ENCODE measurements at regions not wholly inside any gene's neighbourhood (a gene's known extent, or its start where the extent isn't known, plus 50 kb on each side); places are given as distances from the start of the nearest gene placed in this dataset.

DNA sequence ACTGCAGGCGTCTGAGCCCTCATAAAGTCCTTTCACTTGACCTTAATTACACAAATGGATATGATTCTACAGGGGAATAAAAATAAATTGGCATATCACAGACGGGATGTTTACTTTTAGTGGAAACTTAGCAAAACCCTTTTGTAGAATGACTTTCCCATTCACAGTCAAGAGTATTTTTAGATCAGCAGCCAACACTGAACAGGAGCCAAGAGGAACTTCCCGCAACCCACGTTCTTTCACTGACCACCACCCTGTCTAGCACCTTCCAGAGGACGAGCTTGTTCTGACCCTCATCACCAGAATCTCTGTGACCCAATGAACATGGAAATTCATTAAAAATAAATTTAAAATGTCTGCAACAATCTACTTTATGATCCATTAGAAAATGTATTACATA, 119.0 kb upstream of the SNTG2 start:
- TF ChIP-seq, protein P1, sequence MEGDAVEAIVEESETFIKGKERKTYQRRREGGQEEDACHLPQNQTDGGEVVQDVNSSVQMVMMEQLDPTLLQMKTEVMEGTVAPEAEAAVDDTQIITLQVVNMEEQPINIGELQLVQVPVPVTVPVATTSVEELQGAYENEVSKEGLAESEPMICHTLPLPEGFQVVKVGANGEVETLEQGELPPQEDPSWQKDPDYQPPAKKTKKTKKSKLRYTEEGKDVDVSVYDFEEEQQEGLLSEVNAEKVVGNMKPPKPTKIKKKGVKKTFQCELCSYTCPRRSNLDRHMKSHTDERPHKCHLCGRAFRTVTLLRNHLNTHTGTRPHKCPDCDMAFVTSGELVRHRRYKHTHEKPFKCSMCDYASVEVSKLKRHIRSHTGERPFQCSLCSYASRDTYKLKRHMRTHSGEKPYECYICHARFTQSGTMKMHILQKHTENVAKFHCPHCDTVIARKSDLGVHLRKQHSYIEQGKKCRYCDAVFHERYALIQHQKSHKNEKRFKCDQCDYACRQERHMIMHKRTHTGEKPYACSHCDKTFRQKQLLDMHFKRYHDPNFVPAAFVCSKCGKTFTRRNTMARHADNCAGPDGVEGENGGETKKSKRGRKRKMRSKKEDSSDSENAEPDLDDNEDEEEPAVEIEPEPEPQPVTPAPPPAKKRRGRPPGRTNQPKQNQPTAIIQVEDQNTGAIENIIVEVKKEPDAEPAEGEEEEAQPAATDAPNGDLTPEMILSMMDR (IDR thresholded peaks at IDR 0.05; ENCODE audit: control extremely low read depth in 1 of 3, insufficient read depth in 1 of 3, low read depth in 1 of 3, low read length in 3 of 3): no peak
- TF ChIP-seq JUND (IDR thresholded peaks at IDR 0.05; ENCODE audit: low read length) (no peak), MAFK (IDR thresholded peaks at IDR 0.05; ENCODE audit: low read depth, low read length) (no peak), POLR2AphosphoS5 (IDR thresholded peaks at IDR 0.05; ENCODE audit: low read depth, low read length) (no peak), GTF2F1 (IDR thresholded peaks at IDR 0.05; ENCODE audit: borderline replicate concordance, low read depth, low read length) (no peak), CBX8 (IDR thresholded peaks at IDR 0.05; ENCODE audit: borderline replicate concordance, low read depth, low read length) (no peak), POLR2A (IDR thresholded peaks at IDR 0.05; ENCODE audit: control extremely low read depth in 1 of 2, low read depth in 2 of 2, low read length in 2 of 2) (no peak), ASH2L (IDR thresholded peaks at IDR 0.05; ENCODE audit: low read length) (no peak), EGR1 (IDR thresholded peaks at IDR 0.05; ENCODE audit: borderline replicate concordance, low read depth, low read length) (no peak), CREB1 (IDR thresholded peaks at IDR 0.05) (no peak), YY1 (IDR thresholded peaks at IDR 0.05; ENCODE audit: low read depth, low read length) (no peak)
- TF ChIP-seq, protein P2, sequence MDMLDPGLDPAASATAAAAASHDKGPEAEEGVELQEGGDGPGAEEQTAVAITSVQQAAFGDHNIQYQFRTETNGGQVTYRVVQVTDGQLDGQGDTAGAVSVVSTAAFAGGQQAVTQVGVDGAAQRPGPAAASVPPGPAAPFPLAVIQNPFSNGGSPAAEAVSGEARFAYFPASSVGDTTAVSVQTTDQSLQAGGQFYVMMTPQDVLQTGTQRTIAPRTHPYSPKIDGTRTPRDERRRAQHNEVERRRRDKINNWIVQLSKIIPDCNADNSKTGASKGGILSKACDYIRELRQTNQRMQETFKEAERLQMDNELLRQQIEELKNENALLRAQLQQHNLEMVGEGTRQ (IDR thresholded peaks at IDR 0.05; ENCODE audit: low read length): no peak
